ENCODE measurements at regions not wholly inside any gene's neighbourhood (a gene's known extent, or its start where the extent isn't known, plus 50 kb on each side); places are given as distances from the start of the nearest gene placed in this dataset.

GRCh38 chr7:19830604-19831003 is 57.2 kb upstream of the TMEM196 start:
- intact Hi-C loops (cut with DNase I; ENCODE audit: low total_unique reads) = no loop called here
- Histone ChIP-seq H3K27ac (no peak overlapping the region), H3K27me3 (no peaks in the 10 kb centered on the region), H3K4me1 (no peaks in the 10 kb centered on the region), H3K36me3 (no peaks in the 10 kb centered on the region), H3K4me3 (no peak overlapping the region), H3K9me3 (no peaks in the 10 kb centered on the region)
- WGBS, 5 donors = 59 to 69% (median 67%) methylated on average over 2 of the region's 2 CpGs
- DNase-seq = no peak
- TF ChIP-seq POLR2A (IDR thresholded peaks at IDR 0.05) (no peak), EP300 (IDR thresholded peaks at IDR 0.05) (no peak), POLR2AphosphoS5 (IDR thresholded peaks at IDR 0.05) (no peak), CTCF (IDR thresholded peaks at IDR 0.05) (no peak)

Measured in stomach (tissue), 8 donors.